Heart right ventricle (tissue), 16 donors: ENCODE measurements at regions not wholly inside any gene's neighbourhood (a gene's known extent, or its start where the extent isn't known, plus 50 kb on each side); places are given as distances from the start of the nearest gene placed in this dataset.
"Not testable (repeated sequence)": the region's sequence is repeated elsewhere in the genome, so short reads cannot be mapped to it uniquely, and the experiment has no call there.

Experiments used
- ATAC-seq, 8 donors: fragments of 200-7000 bp; cut with Tn5 transposase; one replicate each; pipeline ENCODE4 v1.9.1; 2020; ENCODE audit warnings: mild to moderate bottlenecking in 8 of 8, moderate library complexity in 8 of 8, moderate number of reproducible peaks in 1 of 8
- DNase-seq, 2 donors: peaks; one replicate each; pipeline ENCODE4 v3.0.0-alpha.2; 2020
- H3K27ac ChIP-seq, 10 donors: fragments of 200-600 bp; sonication (generic) in 2 of 10; one replicate each; pipeline versions ENCODE4 v1.5.0 to v1.8.0; 2020 to 2022; ENCODE audit warnings: mild to moderate bottlenecking in 3 of 10
- H3K27me3 ChIP-seq, 7 donors: fragments of 200-600 bp; one replicate each; pipeline ENCODE4 v1.8.0; 2021 to 2022; ENCODE audit warnings: mild to moderate bottlenecking in 2 of 7
- H3K36me3 ChIP-seq, 9 donors: fragments of 200-600 bp; sonication (generic) in 1 of 9; one replicate each; pipeline versions ENCODE4 v1.5.0 to v1.8.0; 2020 to 2022; ENCODE audit warnings: mild to moderate bottlenecking in 2 of 9
- H3K4me1 ChIP-seq, 9 donors: fragments of 200-600 bp; sonication (generic) in 1 of 9; one replicate each; pipeline versions ENCODE4 v1.5.0 to v1.8.0; 2020 to 2022; ENCODE audit warnings: mild to moderate bottlenecking in 4 of 9
- H3K4me3 ChIP-seq, 10 donors: fragments of 200-600 bp; sonication (generic) in 2 of 10; one replicate each; pipeline versions ENCODE4 v1.5.0 to v1.8.0; 2020 to 2022; ENCODE audit warnings: mild to moderate bottlenecking in 7 of 10, moderate library complexity in 2 of 10
- H3K9me3 ChIP-seq, 11 donors: fragments of 200-600 bp in 10 of 11; sonication (generic) in 2 of 11; one replicate each; pipeline versions ENCODE4 v1.5.0 to v1.8.0; 2013 to 2022; ENCODE audit warnings: mild to moderate bottlenecking in 2 of 11, control low read depth in 1 of 11, moderate library complexity in 1 of 11
- WGBS, 2 donors: extraction: QIAGEN DNeasy Blood & Tissue Kit; methylation state at CpG; one replicate each; pipeline ENCODE4 v1.1.7; 2013; ENCODE audit warnings: inconsistent platforms in 1 of 2; 5-methylcytosine and 5-hydroxymethylcytosine counted together
- intact Hi-C, 10 donors: fragments of 100-400 bp; cut with DNase I; formaldehyde crosslinking; loops; one replicate each; pipeline versions ENCODE4 v1.11.1 to v1.14.2; 2022
- TF ChIP-seq, protein P1 (sequence below), 9 donors: fragments of 200-600 bp; sonication (generic) in 2 of 9; IDR thresholded peaks; one replicate each; pipeline versions ENCODE4 v1.5.0 to v1.8.0; 2021 to 2022; ENCODE audit warnings: antibody characterized with exemption in 9 of 9, mild to moderate bottlenecking in 5 of 9, moderate library complexity in 1 of 9
- donor health status: Arrhythmogenic right ventricular cardiomyopathy.
- donor health status: ischemic (EF 13 %, LVEDD 7.1; RV severe dilation, severe dysfunction).
- donor health status: healthy with polysubstance abuse.
- donor health status: DM: no; HTN: yes; CAD: no.
- donor health status: DM: no; HTN: no; CAD: no.
- donor health status: ischemic (EF 25% LVEDD 6.9; RV normal size, moderate dysfunction).
- donor health status: ischemic (EF 25% LVEDD 5.7; RV mildly dilated, moderate dysfunction).
- donor health status: healthy.
- donor health status: DM: yes; HTN: yes; CAD: no.
- donor health status: Ischemic cardiomyopathy.
- donor health status: ischemic (EF 35%, LVEDD 5.7; RV mildly dilated, moderate dysfunction).
- donor health status: nonischemic (EF 11% LVEDD 7.7; RV severe dilation, severe dysfunction).
- donor health status: DM: yes; HTN: yes; CAD: no.
- donor health status: PGD.
- donor health status: ischemic (EF 29% LVEDD 5.4; RV normal size, mild dysfunction).
- donor health status: nonischemic (EF 23%, LVEDD 6.1; RV moderate dilation, normal function).

DNA sequence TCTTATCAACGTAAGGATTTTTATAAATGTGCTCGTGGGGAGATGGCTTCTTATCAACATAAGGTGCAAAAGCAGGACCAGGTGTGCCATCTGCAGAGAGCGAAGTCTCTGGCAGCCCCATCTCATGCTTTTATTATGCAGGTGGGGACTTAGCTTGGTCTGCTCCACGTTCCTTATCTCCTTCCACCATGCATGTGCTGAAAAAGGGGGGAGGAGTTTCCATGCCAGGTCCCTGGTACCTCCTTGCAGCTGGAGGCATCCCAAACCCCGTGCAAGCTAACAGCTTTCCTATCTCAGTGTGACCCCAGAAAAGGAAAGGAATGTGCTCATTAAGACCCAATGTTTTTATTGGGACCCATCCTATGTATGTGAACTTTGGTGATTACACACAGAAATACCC lies 608.5 kb downstream of the TMEM121 start:
- TF ChIP-seq, protein P1, sequence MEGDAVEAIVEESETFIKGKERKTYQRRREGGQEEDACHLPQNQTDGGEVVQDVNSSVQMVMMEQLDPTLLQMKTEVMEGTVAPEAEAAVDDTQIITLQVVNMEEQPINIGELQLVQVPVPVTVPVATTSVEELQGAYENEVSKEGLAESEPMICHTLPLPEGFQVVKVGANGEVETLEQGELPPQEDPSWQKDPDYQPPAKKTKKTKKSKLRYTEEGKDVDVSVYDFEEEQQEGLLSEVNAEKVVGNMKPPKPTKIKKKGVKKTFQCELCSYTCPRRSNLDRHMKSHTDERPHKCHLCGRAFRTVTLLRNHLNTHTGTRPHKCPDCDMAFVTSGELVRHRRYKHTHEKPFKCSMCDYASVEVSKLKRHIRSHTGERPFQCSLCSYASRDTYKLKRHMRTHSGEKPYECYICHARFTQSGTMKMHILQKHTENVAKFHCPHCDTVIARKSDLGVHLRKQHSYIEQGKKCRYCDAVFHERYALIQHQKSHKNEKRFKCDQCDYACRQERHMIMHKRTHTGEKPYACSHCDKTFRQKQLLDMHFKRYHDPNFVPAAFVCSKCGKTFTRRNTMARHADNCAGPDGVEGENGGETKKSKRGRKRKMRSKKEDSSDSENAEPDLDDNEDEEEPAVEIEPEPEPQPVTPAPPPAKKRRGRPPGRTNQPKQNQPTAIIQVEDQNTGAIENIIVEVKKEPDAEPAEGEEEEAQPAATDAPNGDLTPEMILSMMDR (IDR thresholded peaks at IDR 0.05), result no peak
- Histone ChIP-seq H3K4me3 (no peak overlapping the region), H3K4me1 (no peaks in the 10 kb centered on the region), H3K36me3 (no peaks in the 10 kb centered on the region), H3K27ac (no peak overlapping the region), H3K9me3 (no peaks in the 10 kb centered on the region), H3K27me3 (peaks cover 0 to 35% (median 16%) of the 10 kb centered on the region in 7 donors)
- DNase-seq, result no peak
- intact Hi-C loops, result no loop called here
- ATAC-seq, result no peak
- WGBS, 2 donors, result 40 to 45% methylated on average over 5 of the region's 5 CpGs

DNA sequence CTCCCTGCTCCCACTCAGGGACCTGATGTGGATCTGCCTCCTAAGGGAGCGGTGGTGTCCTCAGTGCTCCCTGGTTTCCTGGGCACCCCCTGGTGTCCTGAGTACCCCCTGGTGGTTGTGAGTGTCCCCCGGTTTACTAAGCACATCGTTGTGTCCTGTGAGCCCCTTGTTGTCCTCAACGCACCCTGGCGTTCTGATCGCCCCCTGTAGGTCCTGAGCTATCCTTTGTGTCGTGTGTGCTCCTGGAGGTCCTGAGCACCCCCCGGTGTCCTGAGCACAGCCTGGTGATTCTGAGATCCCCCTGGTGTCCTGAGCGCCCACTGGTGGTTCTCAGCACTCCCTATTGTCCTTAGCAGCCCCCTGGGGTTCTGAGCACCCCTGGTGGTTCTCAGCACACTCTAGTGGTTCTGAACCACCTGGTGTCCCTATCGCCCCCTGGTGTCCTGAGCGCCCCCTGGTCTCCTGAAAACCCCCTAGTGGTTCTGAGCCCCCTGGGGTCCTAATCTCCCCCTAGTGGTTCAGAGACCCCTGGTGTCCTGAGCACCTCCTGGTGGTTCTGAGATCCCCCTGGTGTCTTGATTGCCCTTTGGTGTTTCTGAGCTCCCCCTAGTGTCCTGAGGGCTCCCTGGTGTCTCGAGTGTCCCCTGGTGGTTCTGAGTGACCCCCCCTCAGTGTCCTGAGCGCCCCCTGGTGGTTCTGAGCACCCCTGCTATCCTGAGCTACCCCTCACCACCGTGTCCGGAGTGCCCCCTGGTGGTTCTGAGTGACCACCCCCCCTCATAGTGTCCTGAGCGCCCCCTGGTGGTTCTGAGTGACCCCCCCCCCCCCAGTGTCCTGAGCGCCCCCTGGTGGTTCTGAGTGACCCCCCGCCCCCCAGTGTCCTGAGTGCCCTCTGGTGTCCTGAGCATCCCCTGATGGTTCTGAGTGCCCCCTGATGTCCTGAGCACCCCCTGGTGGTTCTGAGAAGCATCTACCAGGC lies 615.1 kb downstream of the TMEM121 start:
- peaks cover 0 to 22% (median 0%) of the 10 kb centered on the region in 7 donors for H3K27me3 ChIP-seq
- 72 to 80% methylated on average over 12 to 18 of the region's 18 CpGs for WGBS, 2 donors
- no peaks in the 10 kb centered on the region for H3K36me3 ChIP-seq
- no peak overlapping the region for H3K4me3 ChIP-seq
- H3K27ac ChIP-seq, result no peak overlapping the region
- DNase-seq, result no peak
- TF ChIP-seq, protein P1 (IDR thresholded peaks at IDR 0.05), result no peak
- H3K4me1 ChIP-seq, result no peaks in the 10 kb centered on the region
- no peaks in the 10 kb centered on the region for H3K9me3 ChIP-seq
- intact Hi-C loops, result no loop called here
- peak in 1 of 8 donors; percentile 47 for ATAC-seq

DNA sequence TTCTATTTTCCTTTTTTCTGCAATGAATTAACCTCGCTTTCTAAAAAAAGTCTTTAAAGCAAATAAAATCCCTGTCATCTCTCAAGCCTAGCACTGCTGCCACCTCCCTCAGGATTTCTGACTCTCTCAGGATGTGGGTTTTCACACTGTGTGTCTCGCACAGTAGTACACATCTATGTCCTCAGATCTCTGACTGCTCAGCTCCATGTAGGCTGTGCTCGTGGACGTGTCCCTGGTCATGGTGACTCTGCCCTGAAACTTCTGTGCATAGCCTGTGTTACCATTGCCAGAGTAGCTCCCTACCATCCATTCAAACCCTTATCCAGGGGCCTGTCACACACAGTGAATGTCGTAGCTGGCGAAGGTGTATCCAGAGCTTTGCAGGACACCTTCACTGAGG lies 619.3 kb downstream of the TMEM121 start:
- WGBS, 2 donors, result 58 to 66% methylated on average over 6 of the region's 6 CpGs
- DNase-seq, H3K27ac ChIP-seq, H3K4me1 ChIP-seq, H3K9me3 ChIP-seq, ATAC-seq, intact Hi-C loops, H3K4me3 ChIP-seq, H3K36me3 ChIP-seq: not testable (repeated sequence)
- peaks cover 0 to 37% (median 5%) of the 10 kb centered on the region in 7 donors for H3K27me3 ChIP-seq

DNA sequence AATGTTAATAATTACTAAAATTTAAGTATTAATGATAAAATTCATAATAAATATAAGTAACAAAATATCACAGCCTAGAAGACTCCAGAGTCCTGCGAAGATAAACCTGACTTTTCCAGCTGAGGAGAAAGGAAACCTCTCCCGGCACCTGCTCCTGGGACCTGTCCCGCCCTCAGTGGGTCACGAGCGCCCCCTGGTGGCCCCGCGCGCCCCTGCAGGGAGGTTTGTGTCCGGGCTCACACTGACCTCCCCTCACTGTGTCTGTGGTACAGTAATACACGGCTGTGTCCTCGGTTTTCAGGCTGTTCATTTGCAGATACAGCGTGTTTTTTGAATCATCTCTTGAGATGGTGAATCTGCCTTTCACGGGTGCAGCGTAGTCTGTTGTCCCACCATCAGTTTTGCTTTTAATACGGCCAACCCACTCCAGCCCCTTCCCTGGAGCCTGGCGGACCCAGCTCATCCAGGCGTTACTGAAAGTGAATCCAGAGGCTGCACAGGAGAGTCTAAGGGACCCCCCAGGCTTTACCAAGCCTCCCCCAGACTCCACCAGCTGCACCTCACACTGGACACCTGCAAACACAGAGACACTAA lies 627.1 kb downstream of the TMEM121 start:
- not testable (repeated sequence) for H3K4me3 ChIP-seq, ATAC-seq
- H3K27me3 ChIP-seq, result peaks cover 0 to 33% (median 10%) of the 10 kb centered on the region in 7 donors

More for the DNA sequence above, 627.1 kb downstream of the TMEM121 start:
- DNase-seq, result peak; percentile 59 to 81
- intact Hi-C loops, H3K9me3 ChIP-seq, H3K36me3 ChIP-seq, H3K4me1 ChIP-seq, H3K27ac ChIP-seq: not testable (repeated sequence)
- WGBS, 2 donors, result 22 to 26% methylated on average over 17 of the region's 17 CpGs
- TF ChIP-seq, protein P1 (IDR thresholded peaks at IDR 0.05), result peak; percentile 78 to 100 (median 93)
